ENCODE measurements at regions not wholly inside any gene's neighbourhood (a gene's known extent, or its start where the extent isn't known, plus 50 kb on each side); places are given as distances from the start of the nearest gene placed in this dataset.

- Mint-ChIP-seq H3K36me3 (no peaks in the 10 kb centered on the region), H3K4me3 (no peak overlapping the region), H3K4me1 (no peaks in the 10 kb centered on the region), H3K27ac (no peak overlapping the region), H3K9me3 (peaks cover 0 to 3% (median 0%) of the 10 kb centered on the region in 7 donors), H3K27me3 (ENCODE audit: low read depth in 3 of 3) (no peaks in the 10 kb centered on the region)
- Histone ChIP-seq H3K36me3 (replicated peaks in 1 of 2; ENCODE audit: control insufficient read depth in 1 of 2, insufficient read depth in 2 of 2, low read length in 2 of 2) (no peaks in the 10 kb centered on the region), H3K79me2 (ENCODE audit: insufficient read depth, low read length) (no peaks in the 10 kb centered on the region), H3K9ac (ENCODE audit: insufficient read depth, low read length, poor library complexity, severe bottlenecking) (no peak overlapping the region), H3K4me2 (replicated peaks; ENCODE audit: extremely low read depth, low read length, poor library complexity, severe bottlenecking) (no peak overlapping the region), H3K9me3 (replicated peaks in 1 of 2; ENCODE audit: control insufficient read depth in 1 of 2, insufficient read depth in 1 of 2, low read length in 2 of 2) (no peaks in the 10 kb centered on the region), H2AFZ (ENCODE audit: insufficient read depth, low read depth, low read length, poor library complexity, severe bottlenecking) (no peak overlapping the region), H3K27me3 (ENCODE audit: control insufficient read depth in 2 of 2, insufficient read depth in 2 of 2, low read length in 2 of 2) (no peaks in the 10 kb centered on the region), H3K4me1 (ENCODE audit: control insufficient read depth in 1 of 2, insufficient read depth in 2 of 2, low read length in 2 of 2) (no peaks in the 10 kb centered on the region), H3K27ac (ENCODE audit: low read depth in 1 of 2, low read length in 2 of 2) (no peak overlapping the region), H3K4me3 (replicated peaks in 1 of 3; ENCODE audit: low read depth in 2 of 3, low read length in 3 of 3) (no peak overlapping the region), H4K20me1 (ENCODE audit: insufficient read depth, low read length) (no peaks in the 10 kb centered on the region)
- TF ChIP-seq, protein P1, sequence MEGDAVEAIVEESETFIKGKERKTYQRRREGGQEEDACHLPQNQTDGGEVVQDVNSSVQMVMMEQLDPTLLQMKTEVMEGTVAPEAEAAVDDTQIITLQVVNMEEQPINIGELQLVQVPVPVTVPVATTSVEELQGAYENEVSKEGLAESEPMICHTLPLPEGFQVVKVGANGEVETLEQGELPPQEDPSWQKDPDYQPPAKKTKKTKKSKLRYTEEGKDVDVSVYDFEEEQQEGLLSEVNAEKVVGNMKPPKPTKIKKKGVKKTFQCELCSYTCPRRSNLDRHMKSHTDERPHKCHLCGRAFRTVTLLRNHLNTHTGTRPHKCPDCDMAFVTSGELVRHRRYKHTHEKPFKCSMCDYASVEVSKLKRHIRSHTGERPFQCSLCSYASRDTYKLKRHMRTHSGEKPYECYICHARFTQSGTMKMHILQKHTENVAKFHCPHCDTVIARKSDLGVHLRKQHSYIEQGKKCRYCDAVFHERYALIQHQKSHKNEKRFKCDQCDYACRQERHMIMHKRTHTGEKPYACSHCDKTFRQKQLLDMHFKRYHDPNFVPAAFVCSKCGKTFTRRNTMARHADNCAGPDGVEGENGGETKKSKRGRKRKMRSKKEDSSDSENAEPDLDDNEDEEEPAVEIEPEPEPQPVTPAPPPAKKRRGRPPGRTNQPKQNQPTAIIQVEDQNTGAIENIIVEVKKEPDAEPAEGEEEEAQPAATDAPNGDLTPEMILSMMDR (IDR thresholded peaks at IDR 0.05), result no peak
- WGBS (ENCODE audit: insufficient coverage), result no CpG with 5 or more reads among the region's 3 CpGs
- DNase-seq, result no peak
- intact Hi-C loops (cut with micrococcal nuclease), result no loop called here
Observed at GRCh38 chr4:141801558-141801957, 165.2 kb downstream of the IL15 start.

GRCh38 chr4:141802333-141802732 lies 165.9 kb downstream of the IL15 start:
- Histone ChIP-seq H3K36me3 (replicated peaks in 1 of 2; ENCODE audit: control insufficient read depth in 1 of 2, insufficient read depth in 2 of 2, low read length in 2 of 2) (no peaks in the 10 kb centered on the region), H3K4me2 (replicated peaks; ENCODE audit: extremely low read depth, low read length, poor library complexity, severe bottlenecking) (no peak overlapping the region), H2AFZ (ENCODE audit: insufficient read depth, low read depth, low read length, poor library complexity, severe bottlenecking) (no peak overlapping the region), H3K27ac (ENCODE audit: low read depth in 1 of 2, low read length in 2 of 2) (no peak overlapping the region), H3K4me3 (replicated peaks in 1 of 3; ENCODE audit: low read depth in 2 of 3, low read length in 3 of 3) (no peak overlapping the region), H3K9ac (ENCODE audit: insufficient read depth, low read length, poor library complexity, severe bottlenecking) (no peak overlapping the region), H3K4me1 (ENCODE audit: control insufficient read depth in 1 of 2, insufficient read depth in 2 of 2, low read length in 2 of 2) (no peaks in the 10 kb centered on the region), H3K79me2 (ENCODE audit: insufficient read depth, low read length) (no peaks in the 10 kb centered on the region), H3K27me3 (ENCODE audit: control insufficient read depth in 2 of 2, insufficient read depth in 2 of 2, low read length in 2 of 2) (no peaks in the 10 kb centered on the region), H4K20me1 (ENCODE audit: insufficient read depth, low read length) (no peaks in the 10 kb centered on the region), H3K9me3 (replicated peaks in 1 of 2; ENCODE audit: control insufficient read depth in 1 of 2, insufficient read depth in 1 of 2, low read length in 2 of 2) (no peaks in the 10 kb centered on the region)
- H3K27ac Mint-ChIP-seq, result no peak overlapping the region
- H3K4me3 Mint-ChIP-seq, result no peak overlapping the region
- no peaks in the 10 kb centered on the region for H3K27me3 Mint-ChIP-seq (ENCODE audit: low read depth in 3 of 3)
- peaks cover 0 to 3% (median 0%) of the 10 kb centered on the region in 7 donors for H3K9me3 Mint-ChIP-seq
- no peaks in the 10 kb centered on the region for H3K4me1 Mint-ChIP-seq
- TF ChIP-seq, protein P1 (IDR thresholded peaks at IDR 0.05), result no peak
- no peak for DNase-seq
- no peaks in the 10 kb centered on the region for H3K36me3 Mint-ChIP-seq
- intact Hi-C loops (cut with micrococcal nuclease), result no loop called here
- WGBS (ENCODE audit: insufficient coverage), result no CpG with 5 or more reads among the region's 1 CpG
